ENCODE measurements at regions not wholly inside any gene's neighbourhood (a gene's known extent, or its start where the extent isn't known, plus 50 kb on each side); places are given as distances from the start of the nearest gene placed in this dataset.

- H3K27ac Mint-ChIP-seq, result no peak overlapping the region
- ChIA-PET CTCF (no interaction called here), POLR2A (no interaction called here)
- no peak for DNase-seq
- H3K4me3 Mint-ChIP-seq, result no peak overlapping the region
- no peaks in the 10 kb centered on the region for H3K27me3 Mint-ChIP-seq
- H3K9me3 Mint-ChIP-seq, result peaks cover 3% of the 10 kb centered on the region
- no peaks in the 10 kb centered on the region for H3K4me1 Mint-ChIP-seq
- H3K36me3 Mint-ChIP-seq (ENCODE audit: low read depth), result no peaks in the 10 kb centered on the region
Observed at GRCh38 chr17:53891726-53892125, 69.0 kb downstream of the KIF2B start.

GRCh38 chr17:53892222-53892621 is 69.5 kb downstream of the KIF2B start:
- ChIA-PET POLR2A (no interaction called here), CTCF (no interaction called here)
- H3K9me3 Mint-ChIP-seq, result peaks cover 3% of the 10 kb centered on the region
- no peaks in the 10 kb centered on the region for H3K36me3 Mint-ChIP-seq (ENCODE audit: low read depth)
- H3K27ac Mint-ChIP-seq, result no peak overlapping the region
- DNase-seq, result no peak
- no peaks in the 10 kb centered on the region for H3K27me3 Mint-ChIP-seq
- H3K4me1 Mint-ChIP-seq, result no peaks in the 10 kb centered on the region
- no peak overlapping the region for H3K4me3 Mint-ChIP-seq

GRCh38 chr17:53894591-53894990 is 71.9 kb downstream of the KIF2B start:
- Mint-ChIP-seq H3K4me3 (no peak overlapping the region), H3K36me3 (ENCODE audit: low read depth) (no peaks in the 10 kb centered on the region), H3K27ac (no peak overlapping the region), H3K9me3 (peaks cover 3% of the 10 kb centered on the region), H3K4me1 (no peaks in the 10 kb centered on the region), H3K27me3 (no peaks in the 10 kb centered on the region)
- POLR2A ChIA-PET, result no interaction called here
- no peak for DNase-seq
- CTCF ChIA-PET, result no interaction called here

GRCh38 chr17:53896047-53896446 is 73.3 kb downstream of the KIF2B start:
- Mint-ChIP-seq H3K36me3 (ENCODE audit: low read depth) (no peaks in the 10 kb centered on the region), H3K27ac (no peak overlapping the region), H3K4me3 (no peak overlapping the region), H3K4me1 (no peaks in the 10 kb centered on the region), H3K9me3 (peaks cover 9% of the 10 kb centered on the region), H3K27me3 (no peaks in the 10 kb centered on the region)
- CTCF ChIA-PET, result no interaction called here
- DNase-seq, result no peak
- POLR2A ChIA-PET, result no interaction called here

- H3K4me1 Mint-ChIP-seq, result no peaks in the 10 kb centered on the region
- POLR2A ChIA-PET, result no interaction called here
Observed at GRCh38 chr17:53900951-53901350, 78.2 kb downstream of the KIF2B start.

GRCh38 chr17:53907435-53907834 is 84.7 kb downstream of the KIF2B start:
- Mint-ChIP-seq H3K4me1 (no peaks in the 10 kb centered on the region), H3K36me3 (ENCODE audit: low read depth) (no peaks in the 10 kb centered on the region), H3K9me3 (peaks cover 5% of the 10 kb centered on the region), H3K4me3 (no peak overlapping the region), H3K27ac (no peak overlapping the region), H3K27me3 (no peaks in the 10 kb centered on the region)
- no peak for DNase-seq
- ChIA-PET CTCF (no interaction called here), POLR2A (no interaction called here)

More at GRCh38 chr17:53900951-53901350, 78.2 kb downstream of the KIF2B start:
- CTCF ChIA-PET, result no interaction called here
- DNase-seq, result no peak
- H3K9me3 Mint-ChIP-seq, result peaks cover 21% of the 10 kb centered on the region
- H3K27ac Mint-ChIP-seq, result no peak overlapping the region
- no peaks in the 10 kb centered on the region for H3K27me3 Mint-ChIP-seq
- no peaks in the 10 kb centered on the region for H3K36me3 Mint-ChIP-seq (ENCODE audit: low read depth)
- no peak overlapping the region for H3K4me3 Mint-ChIP-seq

GRCh38 chr17:53909802-53910201 is 87.1 kb downstream of the KIF2B start:
- Mint-ChIP-seq H3K27me3 (no peaks in the 10 kb centered on the region), H3K9me3 (no peaks in the 10 kb centered on the region), H3K27ac (no peak overlapping the region), H3K4me1 (no peaks in the 10 kb centered on the region), H3K36me3 (ENCODE audit: low read depth) (no peaks in the 10 kb centered on the region), H3K4me3 (no peak overlapping the region)
- ChIA-PET POLR2A (no interaction called here), CTCF (no interaction called here)
- DNase-seq, result no peak

- Mint-ChIP-seq H3K27ac (no peak overlapping the region), H3K4me1 (no peaks in the 10 kb centered on the region), H3K27me3 (no peaks in the 10 kb centered on the region), H3K9me3 (no peaks in the 10 kb centered on the region), H3K4me3 (no peak overlapping the region), H3K36me3 (ENCODE audit: low read depth) (no peaks in the 10 kb centered on the region)
- ChIA-PET POLR2A (no interaction called here), CTCF (no interaction called here)
- no peak for DNase-seq
Observed at GRCh38 chr17:53912117-53912516, 89.4 kb downstream of the KIF2B start.

- no peaks in the 10 kb centered on the region for H3K4me1 Mint-ChIP-seq
- no peak for DNase-seq
- H3K27me3 Mint-ChIP-seq, result no peaks in the 10 kb centered on the region
- POLR2A ChIA-PET, result no interaction called here
- no peak overlapping the region for H3K4me3 Mint-ChIP-seq
- no peaks in the 10 kb centered on the region for H3K9me3 Mint-ChIP-seq
- no peaks in the 10 kb centered on the region for H3K36me3 Mint-ChIP-seq (ENCODE audit: low read depth)
- H3K27ac Mint-ChIP-seq, result no peak overlapping the region
- CTCF ChIA-PET, result no interaction called here
Observed at GRCh38 chr17:53919356-53919755, 96.6 kb downstream of the KIF2B start.

- no peaks in the 10 kb centered on the region for H3K27me3 Mint-ChIP-seq
- CTCF ChIA-PET, result no interaction called here
- H3K9me3 Mint-ChIP-seq, result peaks cover 5% of the 10 kb centered on the region
- H3K4me3 Mint-ChIP-seq, result no peak overlapping the region
- H3K27ac Mint-ChIP-seq, result no peak overlapping the region
- no peaks in the 10 kb centered on the region for H3K4me1 Mint-ChIP-seq
- no peak for DNase-seq
- no peaks in the 10 kb centered on the region for H3K36me3 Mint-ChIP-seq (ENCODE audit: low read depth)
- POLR2A ChIA-PET, result no interaction called here
Observed at GRCh38 chr17:53924530-53925455, 102.1 kb downstream of the KIF2B start.

GRCh38 chr17:53932386-53932785 is 109.7 kb downstream of the KIF2B start:
- Mint-ChIP-seq H3K4me1 (no peaks in the 10 kb centered on the region), H3K4me3 (no peak overlapping the region), H3K27me3 (no peaks in the 10 kb centered on the region), H3K36me3 (ENCODE audit: low read depth) (no peaks in the 10 kb centered on the region), H3K27ac (no peak overlapping the region), H3K9me3 (peaks cover 7% of the 10 kb centered on the region)
- ChIA-PET CTCF (no interaction called here), POLR2A (no interaction called here)
- DNase-seq, result no peak

GRCh38 chr17:53934931-53935330 is 112.2 kb downstream of the KIF2B start:
- no peaks in the 10 kb centered on the region for H3K27me3 Mint-ChIP-seq
- CTCF ChIA-PET, result no interaction called here
- no peak for DNase-seq
- POLR2A ChIA-PET, result no interaction called here
- no peaks in the 10 kb centered on the region for H3K36me3 Mint-ChIP-seq (ENCODE audit: low read depth)
- H3K9me3 Mint-ChIP-seq, result peaks cover 2% of the 10 kb centered on the region
- no peaks in the 10 kb centered on the region for H3K4me1 Mint-ChIP-seq
- H3K4me3 Mint-ChIP-seq, result no peak overlapping the region
- H3K27ac Mint-ChIP-seq, result no peak overlapping the region

GRCh38 chr17:53941231-53941630 is 118.5 kb downstream of the KIF2B start:
- Mint-ChIP-seq H3K4me1 (no peaks in the 10 kb centered on the region), H3K27ac (no peak overlapping the region), H3K4me3 (no peak overlapping the region), H3K27me3 (no peaks in the 10 kb centered on the region), H3K9me3 (peaks cover 8% of the 10 kb centered on the region), H3K36me3 (ENCODE audit: low read depth) (no peaks in the 10 kb centered on the region)
- ChIA-PET CTCF (no interaction called here), POLR2A (no interaction called here)
- DNase-seq, result no peak

- Mint-ChIP-seq H3K27me3 (no peaks in the 10 kb centered on the region), H3K4me3 (no peak overlapping the region), H3K9me3 (peaks cover 8% of the 10 kb centered on the region), H3K27ac (no peak overlapping the region), H3K4me1 (no peaks in the 10 kb centered on the region), H3K36me3 (ENCODE audit: low read depth) (no peaks in the 10 kb centered on the region)
- no peak for DNase-seq
- ChIA-PET CTCF (no interaction called here), POLR2A (no interaction called here)
Observed at GRCh38 chr17:53942436-53942835, 119.7 kb downstream of the KIF2B start.
